Activated T-cell treated with anti-CD3 and anti-CD28 coated beads, Interleukin-2, amount 50 U/mL, for 4 hours (primary cell): ENCODE measurements at regions not wholly inside any gene's neighbourhood (a gene's known extent, or its start where the extent isn't known, plus 50 kb on each side); places are given as distances from the start of the nearest gene placed in this dataset.
"Not testable (repeated sequence)": the region's sequence is repeated elsewhere in the genome, so short reads cannot be mapped to it uniquely, and the experiment has no call there.

Experiments
- ATAC-seq, 2 donors: fragments of 200-7000 bp; cut with Tn5 transposase; one replicate each; pipeline ENCODE4 v1.10.0; 2021
- DNase-seq: peaks from one replicate; pipeline ENCODE4 v3.0.0-alpha.2; 2020
- H3K27me3 Mint-ChIP-seq: one replicate; pipeline ENCODE4 v1.8.0; 2021; ENCODE audit warnings: low read depth, mixed read lengths
- H3K36me3 Mint-ChIP-seq: one replicate; pipeline ENCODE4 v1.8.0; 2022; ENCODE audit warnings: mixed read lengths; ENCODE audit not compliant: insufficient read depth
- H3K4me1 Mint-ChIP-seq: one replicate; pipeline ENCODE4 v1.8.0; 2021; ENCODE audit warnings: low read depth, mixed read lengths
- H3K4me3 Mint-ChIP-seq: one replicate; pipeline ENCODE4 v1.8.0; 2021; ENCODE audit warnings: mild to moderate bottlenecking, moderate library complexity, mixed read lengths
- H3K9me3 Mint-ChIP-seq: one replicate; pipeline ENCODE4 v1.8.0; 2021; ENCODE audit warnings: mixed read lengths

DNA sequence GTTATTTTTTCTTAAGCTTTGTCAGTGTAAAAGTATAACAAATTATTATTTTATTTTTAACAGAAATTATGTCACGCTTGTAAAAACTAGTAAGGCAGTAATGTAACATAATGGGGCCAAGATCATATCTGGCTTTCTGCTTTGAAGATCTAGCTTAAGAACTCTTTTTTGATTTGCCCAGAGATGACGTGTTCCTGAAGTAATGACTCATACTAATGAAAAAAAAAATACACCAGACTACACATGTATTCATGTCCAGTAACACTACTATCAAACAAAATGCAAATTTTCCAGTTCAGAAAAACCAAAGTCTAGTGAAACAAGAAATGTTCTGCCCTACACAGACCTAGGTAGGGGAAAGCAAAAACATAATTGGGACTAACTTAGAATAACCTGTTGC, 432.2 kb upstream of the ATXN7L3B start:
- Mint-ChIP-seq H3K27me3 (no peaks in the 10 kb centered on the region), H3K4me3 (no peak overlapping the region), H3K36me3 (no peaks in the 10 kb centered on the region), H3K9me3 (no peaks in the 10 kb centered on the region), H3K4me1 (no peaks in the 10 kb centered on the region)
- DNase-seq (no peak), ATAC-seq (no peak)

DNA sequence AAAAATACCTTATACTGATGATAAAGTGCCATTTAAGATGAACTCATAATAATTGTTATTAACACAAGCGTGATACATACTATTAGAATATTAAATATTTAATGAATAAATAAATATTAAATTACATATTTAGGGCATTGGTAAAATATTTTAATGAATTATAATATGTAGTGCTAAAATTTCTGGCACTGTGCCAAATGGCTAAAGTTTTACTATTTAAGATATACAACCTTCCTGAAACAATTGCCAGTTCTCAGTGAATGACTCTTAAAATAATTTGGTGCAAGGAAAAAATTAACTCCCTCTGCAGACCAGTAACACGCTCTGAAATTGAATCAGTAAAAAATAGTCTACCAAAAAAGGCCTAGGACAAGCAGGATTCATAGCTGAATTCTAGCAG, 428.9 kb upstream of the ATXN7L3B start:
- Mint-ChIP-seq H3K4me3 (no peak overlapping the region), H3K4me1 (no peaks in the 10 kb centered on the region), H3K36me3 (no peaks in the 10 kb centered on the region), H3K27me3 (no peaks in the 10 kb centered on the region), H3K9me3 (no peaks in the 10 kb centered on the region)
- no peak for ATAC-seq
- no peak for DNase-seq

DNA sequence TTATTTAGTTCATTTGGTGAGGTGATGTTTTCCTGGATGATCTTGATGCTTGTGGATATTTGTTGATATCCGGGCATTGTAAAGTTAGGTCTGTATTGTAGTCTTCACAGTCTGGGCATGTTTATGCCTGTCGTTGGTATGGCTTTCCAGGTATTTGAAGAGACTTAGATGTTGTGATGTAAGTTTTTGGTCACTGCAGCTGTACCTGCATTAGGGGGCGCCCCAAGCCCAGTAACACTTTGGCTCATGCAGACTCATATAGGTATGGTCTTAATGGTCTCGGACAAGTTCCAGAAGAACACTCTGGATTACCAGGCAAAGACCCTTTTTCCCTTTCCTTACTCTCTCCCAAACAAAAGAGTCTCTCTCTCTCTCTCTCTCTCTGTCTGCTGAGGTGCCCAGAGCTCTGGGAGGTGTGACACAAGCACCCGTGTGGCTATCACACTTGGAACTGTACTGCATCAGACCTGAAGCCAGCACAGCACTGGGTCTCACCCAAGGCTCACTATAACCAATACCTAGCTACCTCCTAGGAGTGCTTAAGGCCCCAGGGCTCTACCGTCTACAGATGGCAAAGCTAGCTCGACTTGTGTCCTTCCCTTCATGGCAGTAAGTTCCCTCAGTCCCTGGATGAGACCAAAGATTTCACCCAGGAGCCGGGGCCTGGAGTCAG, 425.8 kb upstream of the ATXN7L3B start:
- Mint-ChIP-seq H3K4me3 (no peak overlapping the region), H3K9me3 (no peaks in the 10 kb centered on the region), H3K27me3 (no peaks in the 10 kb centered on the region), H3K4me1 (no peaks in the 10 kb centered on the region), H3K36me3 (no peaks in the 10 kb centered on the region)
- no peak for ATAC-seq
- no peak for DNase-seq

DNA sequence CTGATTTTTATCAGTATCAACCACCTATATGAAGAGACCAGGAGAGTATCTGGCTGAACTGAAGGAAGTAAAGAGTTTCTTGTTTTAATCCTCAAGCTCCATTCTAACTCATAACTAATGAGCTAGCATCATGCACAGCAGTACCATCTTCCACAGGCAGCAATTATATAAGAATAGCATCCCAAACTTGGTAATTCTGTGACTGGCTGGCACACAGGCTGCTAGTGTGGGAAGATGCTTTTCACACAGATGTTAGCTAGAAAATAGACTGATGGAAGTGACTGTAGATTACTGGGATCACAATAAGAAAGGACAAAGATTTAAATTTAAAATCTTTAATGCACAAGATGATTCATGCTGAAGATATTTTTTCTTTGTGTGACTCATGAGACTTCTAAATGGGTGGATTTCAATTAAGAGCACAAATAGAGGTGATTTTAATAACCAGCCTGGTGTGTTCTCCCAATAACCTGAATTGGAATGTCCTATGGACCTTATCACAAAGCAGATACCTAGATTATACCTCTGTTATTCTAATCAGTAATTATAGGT, 417.7 kb upstream of the ATXN7L3B start:
- ATAC-seq (no peak), DNase-seq (no peak)
- H3K27me3 Mint-ChIP-seq: no peaks in the 10 kb centered on the region
- no peaks in the 10 kb centered on the region for H3K36me3 Mint-ChIP-seq
- H3K4me3 Mint-ChIP-seq: no peak overlapping the region
- no peaks in the 10 kb centered on the region for H3K4me1 Mint-ChIP-seq
- H3K9me3 Mint-ChIP-seq: no peaks in the 10 kb centered on the region

DNA sequence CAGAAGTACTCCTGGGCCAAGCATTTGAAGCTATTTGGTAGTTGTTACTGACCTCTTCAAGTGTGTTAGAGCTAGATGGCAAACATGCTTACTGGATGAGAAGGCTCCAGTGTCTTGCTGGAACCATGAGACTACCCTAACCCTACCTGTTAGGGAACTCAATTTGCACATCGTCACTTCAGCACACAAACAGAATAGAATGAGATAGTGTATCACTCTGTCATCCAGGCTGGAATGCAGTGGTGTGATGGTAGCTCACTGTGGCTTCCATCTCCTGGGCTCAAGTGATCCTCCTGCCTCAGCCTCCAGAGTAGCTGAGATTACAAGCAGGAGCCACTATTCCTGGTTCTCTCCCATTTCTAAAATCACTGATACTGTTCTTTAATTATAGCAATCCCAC, 417.0 kb upstream of the ATXN7L3B start:
- Mint-ChIP-seq H3K27me3 (no peaks in the 10 kb centered on the region), H3K4me1 (no peaks in the 10 kb centered on the region), H3K9me3 (peaks cover 1% of the 10 kb centered on the region), H3K36me3 (no peaks in the 10 kb centered on the region), H3K4me3 (no peak overlapping the region)
- no peak for ATAC-seq
- DNase-seq: no peak

DNA sequence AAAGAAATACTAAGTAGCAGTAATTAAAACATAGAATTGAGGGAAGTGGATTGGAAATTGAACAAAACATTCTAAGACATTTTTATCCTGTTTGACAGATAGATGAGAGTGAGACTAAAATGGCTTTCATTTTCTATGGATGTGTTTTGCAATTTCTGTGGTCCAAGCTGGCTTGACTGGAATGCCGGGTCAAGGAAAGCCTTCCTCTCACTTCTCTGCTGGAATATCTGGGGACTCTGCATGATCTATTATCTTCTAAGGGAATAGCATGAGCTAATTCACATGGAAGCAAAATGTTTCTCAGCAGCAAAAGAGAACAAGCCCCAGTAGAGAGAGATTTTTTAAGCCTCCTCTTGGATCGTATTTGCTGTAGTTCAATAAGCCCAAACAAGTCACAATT, 407.9 kb upstream of the ATXN7L3B start:
- no peaks in the 10 kb centered on the region for H3K4me1 Mint-ChIP-seq
- no peaks in the 10 kb centered on the region for H3K27me3 Mint-ChIP-seq
- H3K36me3 Mint-ChIP-seq: no peaks in the 10 kb centered on the region
- no peak overlapping the region for H3K4me3 Mint-ChIP-seq
- peaks cover 10% of the 10 kb centered on the region for H3K9me3 Mint-ChIP-seq
- ATAC-seq: no peak
- no peak for DNase-seq

DNA sequence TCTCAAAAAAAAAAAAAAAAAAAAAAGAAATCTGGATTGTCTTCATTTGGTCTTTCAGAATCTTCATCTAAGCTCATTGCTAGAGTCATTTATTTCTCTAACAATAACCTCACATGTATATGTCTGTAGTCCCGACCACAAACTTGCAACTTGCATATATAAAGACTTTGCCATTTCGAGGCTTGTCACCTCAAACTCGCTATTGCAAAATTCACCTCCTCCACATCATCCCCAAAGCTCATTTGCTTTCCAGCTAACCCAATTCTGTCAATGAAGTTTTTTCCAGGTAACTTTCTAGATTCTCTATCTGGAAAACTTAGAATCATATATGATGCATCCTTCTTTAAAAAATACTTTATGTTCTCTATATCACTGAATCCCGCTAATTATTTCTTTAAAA, 393.2 kb upstream of the ATXN7L3B start:
- DNase-seq (no peak), ATAC-seq (no peak)
- Mint-ChIP-seq H3K27me3 (no peaks in the 10 kb centered on the region), H3K36me3 (no peaks in the 10 kb centered on the region), H3K4me1 (no peaks in the 10 kb centered on the region), H3K4me3 (no peak overlapping the region), H3K9me3 (no peaks in the 10 kb centered on the region)

DNA sequence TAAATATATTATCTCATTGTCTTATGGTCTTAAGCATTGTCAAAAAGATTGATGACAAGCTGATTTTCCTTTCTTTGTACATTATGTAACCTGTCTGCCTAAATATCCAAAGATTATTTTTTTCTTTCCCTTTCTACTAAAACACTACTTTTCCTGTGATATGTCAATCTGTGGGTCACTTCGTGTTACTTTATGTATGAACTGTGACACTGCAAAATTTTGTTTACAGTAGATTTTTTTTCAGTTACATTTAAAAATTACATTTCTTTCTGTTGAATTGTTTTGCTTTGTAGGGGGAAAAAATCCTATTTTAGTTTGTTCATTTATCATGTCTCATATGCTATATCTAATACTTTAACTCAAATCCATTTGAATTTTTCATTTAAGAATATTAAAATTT, 392.3 kb upstream of the ATXN7L3B start:
- Mint-ChIP-seq H3K4me3 (no peak overlapping the region), H3K27me3 (no peaks in the 10 kb centered on the region), H3K36me3 (no peaks in the 10 kb centered on the region), H3K4me1 (no peaks in the 10 kb centered on the region), H3K9me3 (no peaks in the 10 kb centered on the region)
- DNase-seq (no peak), ATAC-seq (no peak)

DNA sequence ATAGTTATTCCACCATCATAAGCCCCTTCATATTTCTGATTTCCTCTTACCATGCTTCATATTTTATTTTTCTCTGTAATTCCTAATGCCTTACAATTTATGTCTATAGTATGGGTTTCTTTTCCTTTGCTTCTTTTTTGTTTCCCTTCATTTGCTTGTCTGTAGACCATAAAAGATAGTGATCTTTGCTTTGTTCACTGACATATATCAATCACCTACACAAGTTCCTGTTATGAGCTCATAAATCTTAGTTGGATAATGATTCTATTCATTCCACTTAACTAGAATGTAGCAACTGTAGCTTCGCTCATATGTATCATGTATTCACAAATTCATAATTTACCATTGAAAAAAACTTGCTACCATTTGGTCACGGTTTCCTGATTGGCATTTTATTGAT, 388.8 kb upstream of the ATXN7L3B start:
- Mint-ChIP-seq H3K4me1 (no peaks in the 10 kb centered on the region), H3K36me3 (no peaks in the 10 kb centered on the region)

DNA sequence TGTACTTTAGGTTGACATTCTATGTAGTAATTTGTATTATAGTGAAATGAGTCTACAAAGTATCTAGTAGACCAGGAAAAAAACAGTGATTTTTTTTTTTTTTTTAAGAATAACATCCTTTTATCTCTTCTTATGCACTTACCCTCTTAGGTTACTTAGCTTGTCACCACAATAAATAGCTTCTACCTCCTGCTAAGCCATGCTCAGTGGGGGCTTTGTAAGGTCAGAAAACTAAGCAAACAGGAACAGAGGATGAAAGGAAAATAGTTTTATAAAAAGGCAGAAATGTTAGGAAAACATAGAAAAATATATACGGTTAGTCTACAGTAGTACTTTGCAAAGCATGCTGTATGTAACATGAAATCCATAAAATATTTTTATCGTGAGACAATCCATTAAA, 385.3 kb upstream of the ATXN7L3B start:
- H3K4me1 Mint-ChIP-seq: no peaks in the 10 kb centered on the region
- ATAC-seq (no peak), DNase-seq (no peak)
- H3K27me3 Mint-ChIP-seq: no peaks in the 10 kb centered on the region
- no peak overlapping the region for H3K4me3 Mint-ChIP-seq
- no peaks in the 10 kb centered on the region for H3K36me3 Mint-ChIP-seq
- no peaks in the 10 kb centered on the region for H3K9me3 Mint-ChIP-seq

More for the DNA sequence above, 388.8 kb upstream of the ATXN7L3B start:
- ATAC-seq (no peak), DNase-seq (no peak)
- Mint-ChIP-seq H3K9me3 (no peaks in the 10 kb centered on the region), H3K27me3 (no peaks in the 10 kb centered on the region), H3K4me3 (no peak overlapping the region)

DNA sequence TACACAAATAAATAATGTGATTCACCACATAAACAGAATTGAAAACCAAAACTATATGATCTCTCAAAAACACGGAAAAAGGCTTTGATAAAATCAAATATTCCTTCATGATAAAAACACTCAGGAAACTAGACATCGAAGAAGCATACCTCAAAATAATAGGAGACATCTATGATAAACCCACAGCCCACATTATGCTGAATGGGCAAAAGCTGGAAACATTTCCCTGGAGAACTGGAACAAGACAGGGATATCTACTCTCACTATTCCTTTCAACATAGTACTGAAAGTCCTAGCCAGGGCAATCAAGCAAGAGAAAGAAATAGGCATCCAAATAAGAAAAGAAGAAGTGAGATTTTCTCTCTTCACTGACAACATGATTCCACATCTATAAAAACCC, 371.5 kb upstream of the ATXN7L3B start:
- no peak for ATAC-seq
- H3K4me3 Mint-ChIP-seq: no peak overlapping the region

DNA sequence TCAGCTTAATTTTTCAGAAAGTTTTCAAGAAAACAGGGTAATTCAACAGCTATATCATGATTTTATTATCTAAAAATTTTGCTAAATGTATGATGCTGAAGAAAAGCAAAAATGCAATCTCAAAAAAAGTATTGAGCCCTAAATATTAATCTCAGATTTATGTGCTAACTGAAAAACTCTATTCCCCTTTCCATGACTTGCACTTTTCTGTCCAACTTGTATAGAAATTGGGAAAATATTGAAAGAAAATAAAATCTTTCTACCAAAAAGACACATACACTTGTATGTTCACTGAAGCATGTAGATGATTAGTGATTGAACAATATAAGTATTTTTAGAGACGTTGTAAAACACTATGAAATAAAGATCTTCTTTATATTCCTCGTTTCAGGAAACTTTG, 368.0 kb upstream of the ATXN7L3B start:
- H3K4me3 Mint-ChIP-seq: no peak overlapping the region
- ATAC-seq: no peak
- H3K9me3 Mint-ChIP-seq: peaks cover 2% of the 10 kb centered on the region
- no peaks in the 10 kb centered on the region for H3K4me1 Mint-ChIP-seq
- no peaks in the 10 kb centered on the region for H3K36me3 Mint-ChIP-seq
- no peak for DNase-seq
- no peaks in the 10 kb centered on the region for H3K27me3 Mint-ChIP-seq

More for the DNA sequence above, 371.5 kb upstream of the ATXN7L3B start:
- DNase-seq: no peak
- H3K9me3 Mint-ChIP-seq: no peaks in the 10 kb centered on the region
- H3K27me3 Mint-ChIP-seq: no peaks in the 10 kb centered on the region
- H3K36me3 Mint-ChIP-seq: no peaks in the 10 kb centered on the region
- no peaks in the 10 kb centered on the region for H3K4me1 Mint-ChIP-seq

DNA sequence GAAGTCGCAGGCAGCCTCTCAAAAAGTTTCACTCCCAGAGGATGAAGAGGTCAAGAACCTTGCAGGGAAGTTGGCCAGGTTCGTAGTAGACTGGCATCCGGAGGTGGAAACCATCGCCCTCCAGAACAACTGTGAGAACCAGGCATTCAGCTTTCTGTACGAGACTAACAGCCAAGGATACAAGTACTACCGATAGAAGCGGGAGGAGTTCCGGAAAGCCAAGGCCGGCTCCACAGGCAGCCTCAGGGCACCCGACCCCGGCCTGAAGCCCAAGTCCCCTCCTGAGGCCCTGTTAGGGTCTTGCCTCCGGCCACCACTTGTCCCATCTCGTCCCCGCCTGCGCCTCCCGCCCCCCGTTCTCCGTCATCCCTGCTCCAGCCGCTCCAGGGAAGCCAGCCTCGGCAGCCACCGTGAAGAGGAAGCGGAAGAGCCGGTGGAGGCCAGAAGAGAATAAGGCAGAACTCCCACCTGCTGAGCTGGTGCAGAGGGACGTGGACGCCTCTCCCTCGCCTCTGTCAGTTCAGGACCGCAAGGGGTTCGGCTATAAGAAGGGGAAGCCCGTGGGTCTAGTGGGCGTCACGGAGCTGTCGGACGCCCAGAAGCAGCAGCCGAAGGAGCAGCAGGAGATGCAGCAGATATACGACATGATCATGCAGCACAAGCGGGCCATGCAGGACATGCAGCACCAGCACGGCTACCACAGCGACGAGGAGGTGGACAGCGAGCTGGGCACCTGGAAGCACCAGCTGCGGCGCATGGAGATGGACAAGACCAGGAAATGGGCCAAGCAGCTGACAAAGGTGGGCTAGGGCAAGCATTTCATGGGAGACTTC, 366.8 kb upstream of the ATXN7L3B start:
- H3K27me3 Mint-ChIP-seq: no peaks in the 10 kb centered on the region
- H3K4me1 Mint-ChIP-seq: no peaks in the 10 kb centered on the region
- no peak for DNase-seq
- no peaks in the 10 kb centered on the region for H3K36me3 Mint-ChIP-seq
- ATAC-seq: no peak
- H3K9me3 Mint-ChIP-seq: peaks cover 5% of the 10 kb centered on the region
- H3K4me3 Mint-ChIP-seq: no peak overlapping the region

DNA sequence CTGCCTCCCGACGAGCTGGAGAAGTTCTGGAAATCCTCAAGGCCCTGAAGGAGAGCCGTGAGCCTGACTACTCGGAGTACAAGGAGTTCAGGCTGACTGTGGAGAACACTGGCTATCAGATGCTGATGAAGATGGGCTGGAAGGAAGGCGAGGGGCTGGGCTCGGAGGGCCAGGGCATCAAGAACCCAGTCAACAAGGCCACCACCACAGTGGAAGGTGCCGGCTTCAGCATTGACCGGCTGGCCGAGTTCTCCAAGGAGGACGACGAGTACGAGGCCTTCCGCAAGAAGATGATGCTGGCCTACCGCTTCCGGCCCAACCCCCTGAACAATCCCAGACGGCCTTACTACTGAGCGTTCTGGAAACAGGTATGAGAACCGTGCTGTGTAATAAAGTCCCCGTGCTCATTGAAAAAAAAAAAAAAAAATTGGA, 366.1 kb upstream of the ATXN7L3B start:
- no peaks in the 10 kb centered on the region for H3K4me1 Mint-ChIP-seq
- no peak for ATAC-seq
- H3K36me3 Mint-ChIP-seq: no peaks in the 10 kb centered on the region
- H3K9me3 Mint-ChIP-seq: peaks cover 5% of the 10 kb centered on the region
- no peak overlapping the region for H3K4me3 Mint-ChIP-seq
- H3K27me3 Mint-ChIP-seq: no peaks in the 10 kb centered on the region
- no peak for DNase-seq

DNA sequence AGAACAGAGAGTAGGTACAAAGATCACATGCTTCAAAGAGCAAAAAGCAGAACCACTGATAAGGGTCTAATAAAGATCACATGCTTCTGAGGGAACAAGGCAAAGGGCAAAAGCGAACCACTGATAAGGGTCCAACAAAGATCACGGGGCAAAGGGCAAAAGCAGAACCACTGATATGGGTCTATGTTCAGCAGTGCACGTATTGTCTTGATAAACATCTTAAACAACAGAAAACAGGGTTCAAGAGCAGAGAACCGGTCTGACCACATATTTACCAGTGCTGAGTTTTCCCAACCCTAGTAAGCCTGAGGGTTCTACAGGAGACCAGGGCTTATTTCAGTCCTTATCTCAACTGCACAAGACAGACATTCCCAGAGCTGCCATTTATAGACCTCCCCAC, 362.7 kb upstream of the ATXN7L3B start:
- not testable (repeated sequence) for ATAC-seq, H3K4me3 Mint-ChIP-seq, H3K4me1 Mint-ChIP-seq, DNase-seq, H3K9me3 Mint-ChIP-seq, H3K36me3 Mint-ChIP-seq, H3K27me3 Mint-ChIP-seq
